HG03045 (cell line): ENCODE measurements at regions not wholly inside any gene's neighbourhood (a gene's known extent, or its start where the extent isn't known, plus 50 kb on each side); places are given as distances from the start of the nearest gene placed in this dataset.

ENCODE experiments used
- ATAC-seq: cut with Tn5 transposase; IDR thresholded peaks from one replicate; pipeline ENCODE4 v1.9.1; 2021; ENCODE audit warnings: mild to moderate bottlenecking, moderate library complexity; ENCODE audit not compliant: unreplicated experiment

DNA sequence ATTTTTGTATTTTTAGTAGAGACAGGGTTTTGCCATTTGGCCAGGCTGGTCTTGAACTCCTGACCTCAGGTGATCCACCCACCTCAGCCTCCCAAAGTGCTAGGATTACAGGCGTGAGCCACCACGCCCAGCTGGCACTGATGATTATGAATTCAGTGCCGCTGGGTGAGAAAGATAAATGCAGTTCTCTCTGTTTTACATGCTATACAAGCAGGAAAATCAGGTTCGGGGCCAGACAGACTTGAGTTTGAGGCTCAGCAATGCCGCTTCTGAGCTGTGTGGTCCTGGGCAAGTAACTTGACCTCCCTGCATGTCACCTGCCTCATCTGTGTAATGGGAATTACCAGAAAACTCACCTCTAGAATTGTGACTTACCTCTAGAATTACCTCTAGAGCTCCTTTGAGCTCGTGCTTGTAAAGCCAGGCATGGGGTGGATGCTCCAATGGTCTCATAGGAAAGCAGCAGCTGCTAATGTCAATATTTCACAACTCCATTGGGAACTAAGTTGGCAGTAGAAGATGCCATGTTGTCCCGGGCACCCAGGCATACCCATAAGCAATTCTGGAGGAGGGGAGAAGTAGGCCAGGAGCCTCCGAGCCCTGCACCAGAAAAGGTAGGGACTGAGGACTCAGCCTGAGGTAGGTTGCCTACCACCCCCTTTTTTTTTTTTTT, 119.8 kb upstream of the SLC25A33 start:
- no peak for ATAC-seq

DNA sequence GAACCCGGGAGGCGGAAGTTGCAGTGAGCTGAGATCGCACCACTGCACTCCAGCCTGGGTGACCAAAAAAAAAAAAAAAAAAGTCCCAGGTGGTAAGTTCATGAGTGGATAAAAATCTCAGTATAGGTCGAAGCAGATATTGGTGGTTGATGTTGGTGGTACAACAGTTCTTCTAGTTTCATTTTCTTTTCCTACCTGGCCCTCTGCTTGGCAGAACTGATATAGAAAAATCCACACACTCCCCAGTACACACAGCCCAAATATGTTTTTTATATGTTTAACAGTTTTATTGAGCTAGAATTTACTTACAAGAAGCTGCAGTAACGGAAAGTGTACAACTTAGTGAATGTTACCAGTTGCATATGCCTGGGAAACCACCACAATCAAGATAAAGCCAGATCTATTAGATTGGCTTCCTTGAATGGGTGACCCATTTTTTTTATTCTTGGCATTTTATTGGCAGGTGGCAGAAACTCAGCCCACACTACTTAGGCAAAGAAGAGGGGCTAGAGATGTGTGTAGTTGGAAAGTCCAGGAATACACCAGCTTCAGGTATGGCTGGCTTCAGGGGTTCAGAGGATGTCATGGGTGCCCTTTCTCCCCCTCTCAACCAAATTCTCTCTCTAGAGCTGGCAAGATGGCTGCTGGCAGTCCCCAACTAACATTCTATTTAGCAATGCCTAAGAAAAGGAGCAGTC, 118.3 kb upstream of the SLC25A33 start:
- no peak for ATAC-seq

DNA sequence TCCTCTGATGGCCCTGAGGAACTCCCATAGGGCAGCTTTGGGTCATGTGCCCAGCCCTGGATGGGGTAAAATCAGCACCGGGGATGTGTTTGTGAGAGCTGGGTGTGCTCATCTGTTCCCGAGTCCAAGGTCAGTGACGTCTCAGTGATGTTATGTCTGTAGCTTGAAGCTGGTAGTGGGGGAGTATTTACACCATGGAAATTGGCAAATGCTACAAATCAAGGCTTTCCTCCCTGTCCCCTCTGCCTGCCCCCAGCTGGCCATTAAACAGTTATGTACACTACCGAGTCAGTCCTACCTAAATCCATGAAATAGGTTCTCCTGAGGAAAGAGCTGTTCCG, 117.8 kb upstream of the SLC25A33 start:
- no peak for ATAC-seq

DNA sequence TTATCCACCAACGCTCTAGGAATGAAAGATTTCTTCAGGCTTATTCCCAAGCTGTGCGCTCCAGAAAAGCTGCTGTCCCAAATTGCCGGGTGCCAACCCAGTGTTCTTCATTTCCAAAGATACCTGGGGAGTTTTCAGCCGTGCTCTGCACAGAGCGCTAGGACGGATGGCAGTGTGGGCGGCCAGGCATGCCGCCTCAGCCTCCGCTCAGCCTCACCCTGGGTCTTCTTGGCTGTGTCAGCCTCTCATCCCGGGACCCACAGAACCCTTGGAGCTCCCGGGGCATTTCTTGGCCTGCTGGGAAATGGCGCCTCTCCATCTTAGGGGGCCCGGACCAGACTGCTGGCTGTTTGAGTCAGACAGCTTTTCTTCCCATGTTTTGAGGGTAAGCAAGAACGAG, 116.9 kb upstream of the SLC25A33 start:
- no peak for ATAC-seq

DNA sequence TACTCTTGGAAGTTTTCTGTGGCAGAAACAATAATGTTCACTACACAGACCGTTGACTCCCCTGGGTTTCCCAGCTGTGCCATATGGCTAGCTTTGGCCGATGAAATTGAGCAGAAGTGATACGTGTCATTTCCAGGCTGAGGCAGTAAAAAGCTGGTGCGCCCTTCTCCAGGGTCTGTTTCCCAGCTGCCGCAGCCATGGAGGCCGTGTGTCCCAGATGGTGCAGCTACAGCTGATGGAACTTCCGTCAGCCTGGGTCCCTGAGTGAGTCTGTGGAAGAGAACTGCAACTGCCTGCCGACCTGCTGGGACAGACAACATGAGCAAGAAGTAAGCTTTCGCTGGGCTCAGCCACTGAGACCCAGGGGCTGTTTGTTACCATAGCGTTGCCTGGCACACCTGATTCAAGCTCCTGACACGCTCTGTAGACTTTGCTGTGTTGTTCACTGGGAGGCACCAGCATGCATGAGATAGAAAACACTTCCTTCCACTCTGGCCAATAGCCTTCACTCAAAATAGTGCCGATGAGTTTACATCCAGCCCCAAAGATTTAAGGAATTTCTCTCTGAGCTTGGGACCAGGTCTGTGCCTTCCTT, 116.3 kb upstream of the SLC25A33 start:
- no peak for ATAC-seq

DNA sequence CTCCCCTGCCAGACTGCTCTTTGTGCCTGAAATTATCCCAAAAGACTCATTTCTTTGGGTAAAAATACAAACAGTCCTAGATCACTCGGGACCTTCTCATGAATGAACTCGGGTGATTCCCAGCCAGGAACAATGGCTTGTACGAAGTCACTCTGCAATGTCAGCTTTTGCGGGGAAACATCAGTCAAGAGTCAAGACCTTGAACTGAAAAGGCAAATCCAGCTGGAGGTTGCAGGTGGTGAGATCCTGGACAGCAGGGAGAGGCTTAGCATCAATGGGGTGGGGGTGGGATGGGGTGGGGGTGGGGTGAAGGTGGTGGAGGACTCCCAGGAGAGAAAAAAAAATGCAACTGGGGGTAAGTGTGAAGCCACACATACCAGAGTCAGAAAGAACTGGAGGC, 115.0 kb upstream of the SLC25A33 start:
- no peak for ATAC-seq

DNA sequence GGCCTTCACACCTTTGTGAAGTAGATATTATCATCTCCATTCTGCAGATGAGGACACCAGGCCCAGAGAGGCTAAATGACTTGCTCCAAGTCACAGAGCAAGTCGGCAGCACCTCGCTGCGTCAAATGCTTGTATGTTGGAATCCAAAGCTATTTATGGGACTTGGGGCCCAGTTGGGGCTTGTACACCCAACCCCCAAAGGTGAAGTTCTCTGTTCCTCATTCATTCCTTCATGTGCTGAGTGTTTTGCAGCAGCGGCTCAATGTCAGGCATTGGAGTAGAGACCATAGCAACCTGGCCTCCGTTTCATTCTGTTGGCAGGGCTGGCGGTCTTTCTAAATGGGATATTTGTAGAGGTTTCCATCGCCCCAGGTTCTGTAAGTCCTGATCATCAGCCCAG, 113.4 kb upstream of the SLC25A33 start:
- peak; percentile 12 for ATAC-seq

DNA sequence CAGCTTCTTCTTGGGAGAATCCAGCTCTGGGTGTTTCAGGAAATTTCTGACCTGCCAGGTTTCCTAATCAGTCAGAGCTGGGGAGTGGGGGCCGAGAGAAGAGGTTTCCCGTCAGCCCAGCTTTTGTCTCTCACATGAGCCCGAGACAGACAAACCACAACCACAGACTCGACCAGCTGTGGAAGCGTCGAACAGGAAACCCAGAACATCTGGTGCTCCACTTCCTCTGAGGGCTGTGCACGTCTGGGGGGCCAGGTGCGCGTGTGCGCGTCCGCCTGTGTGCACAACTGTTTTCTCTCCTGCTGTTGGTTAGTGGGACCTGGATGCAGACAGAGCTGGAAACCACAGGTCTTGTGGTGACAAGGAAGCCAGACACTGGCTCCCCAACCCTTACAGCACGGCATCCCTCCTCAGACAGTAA, 113.0 kb upstream of the SLC25A33 start:
- peak; percentile 47 for ATAC-seq

DNA sequence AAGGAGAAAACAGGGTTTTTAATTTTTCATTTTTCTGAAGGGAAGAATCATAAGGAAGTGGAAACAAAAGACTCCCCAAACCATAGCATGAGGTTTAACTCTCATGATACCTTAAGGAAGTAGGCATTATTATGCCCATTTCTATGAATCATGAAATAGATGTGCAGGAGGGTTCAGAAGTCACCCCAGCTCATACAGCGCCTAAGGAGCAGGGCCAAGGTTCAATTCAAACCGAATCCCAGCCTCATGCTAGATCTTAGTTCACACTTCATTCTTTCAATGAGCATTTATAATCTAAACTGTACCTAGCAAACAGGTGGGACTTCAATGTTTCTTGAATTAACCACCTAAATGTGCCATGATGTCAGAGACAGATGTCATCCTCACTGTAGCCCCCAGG, 111.9 kb upstream of the SLC25A33 start:
- ATAC-seq: no peak

DNA sequence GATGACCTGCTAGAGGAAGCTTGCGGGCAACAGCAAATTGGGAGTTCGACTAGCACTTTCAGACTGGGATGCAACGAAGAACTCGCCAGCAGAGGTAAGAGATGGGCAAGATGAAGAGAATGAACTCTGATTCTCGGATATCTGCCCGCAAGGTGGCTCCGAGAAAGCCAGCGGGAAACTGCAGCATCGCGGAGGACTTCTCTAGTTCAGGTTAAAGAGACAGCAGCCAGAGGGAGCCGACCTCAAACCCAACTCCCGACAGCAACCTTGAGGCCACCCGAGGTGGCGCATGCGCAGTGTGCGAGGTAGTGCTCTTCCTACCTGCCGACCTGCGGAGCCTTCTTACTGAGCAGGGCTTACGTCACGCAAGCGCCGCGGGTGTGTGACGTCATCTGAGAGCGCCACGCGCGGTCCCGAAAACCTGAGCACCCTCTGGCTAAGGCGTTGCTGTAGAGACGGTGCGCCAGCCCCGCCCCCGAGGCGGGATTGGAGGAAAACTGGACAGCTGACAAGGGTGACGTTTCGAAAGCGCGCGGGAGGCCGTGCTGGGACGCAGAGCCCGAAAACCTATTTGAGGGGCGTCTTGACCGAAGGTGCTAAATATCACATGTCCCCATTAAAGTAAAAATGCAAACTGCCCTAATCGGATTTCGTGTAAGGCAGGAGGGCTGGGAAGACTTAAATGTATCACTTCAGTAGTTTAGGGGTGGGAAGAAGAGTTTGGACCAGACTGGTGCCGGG, 110.5 kb upstream of the SLC25A33 start:
- peak; percentile 82 for ATAC-seq

DNA sequence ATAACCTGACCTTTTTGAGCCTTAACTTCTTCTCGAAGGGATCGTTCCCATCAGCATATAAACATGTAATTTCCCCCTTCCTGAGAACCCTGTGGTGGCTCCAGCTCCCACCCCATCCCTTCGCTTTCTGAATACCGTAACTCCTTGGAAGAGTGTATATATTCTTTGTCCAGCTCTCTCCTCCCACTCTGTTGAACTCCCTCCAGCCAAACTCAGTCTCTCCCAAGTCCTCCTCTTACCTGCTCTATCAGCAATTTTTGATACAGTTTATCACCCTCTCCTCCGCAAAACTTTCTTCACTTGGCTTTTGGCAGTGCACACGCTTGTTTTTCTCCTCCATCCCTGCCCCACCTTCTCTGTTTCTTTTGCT, 109.9 kb upstream of the SLC25A33 start:
- no peak for ATAC-seq

DNA sequence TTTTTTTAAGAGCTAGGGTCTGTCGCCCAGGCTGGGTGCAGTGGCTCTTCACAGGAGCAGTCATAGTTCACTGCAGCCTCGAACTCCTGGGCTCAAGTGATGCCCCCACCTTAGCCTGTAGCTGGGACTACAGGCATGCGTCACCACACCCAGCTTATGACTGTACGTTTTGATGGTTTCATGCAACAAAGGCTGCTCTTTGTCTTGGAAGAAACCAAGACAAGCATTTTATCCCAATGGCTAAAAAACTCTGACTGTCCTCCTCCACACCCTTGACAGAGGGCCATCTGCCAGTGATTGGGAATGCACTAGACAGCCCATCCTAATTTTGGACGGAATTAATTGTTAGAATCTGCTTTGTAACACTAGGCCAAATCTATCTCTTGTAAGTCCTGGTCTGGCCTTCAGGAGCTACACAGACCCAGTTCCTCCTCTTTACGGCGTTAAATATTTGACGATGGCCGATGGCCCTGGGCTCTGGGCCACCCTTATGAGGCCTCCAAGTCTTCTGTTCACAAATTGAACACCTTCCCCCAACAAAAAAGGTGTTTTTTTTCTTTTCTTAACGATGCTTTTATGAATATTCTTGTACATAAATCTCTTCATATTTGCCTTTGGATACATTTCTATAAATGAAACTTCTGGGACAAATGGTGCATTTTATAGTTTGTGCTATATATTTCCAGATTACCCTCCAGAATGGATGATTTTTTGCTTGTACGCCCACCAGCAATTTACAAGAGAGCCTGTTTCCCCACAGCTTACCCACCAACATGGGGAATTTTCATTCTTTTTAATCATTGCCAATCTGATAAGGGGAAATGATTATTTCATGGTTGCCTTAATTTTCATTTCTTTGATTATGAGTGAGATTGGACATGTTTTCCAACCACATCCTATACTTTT, 104.8 kb upstream of the SLC25A33 start:
- ATAC-seq: no peak

DNA sequence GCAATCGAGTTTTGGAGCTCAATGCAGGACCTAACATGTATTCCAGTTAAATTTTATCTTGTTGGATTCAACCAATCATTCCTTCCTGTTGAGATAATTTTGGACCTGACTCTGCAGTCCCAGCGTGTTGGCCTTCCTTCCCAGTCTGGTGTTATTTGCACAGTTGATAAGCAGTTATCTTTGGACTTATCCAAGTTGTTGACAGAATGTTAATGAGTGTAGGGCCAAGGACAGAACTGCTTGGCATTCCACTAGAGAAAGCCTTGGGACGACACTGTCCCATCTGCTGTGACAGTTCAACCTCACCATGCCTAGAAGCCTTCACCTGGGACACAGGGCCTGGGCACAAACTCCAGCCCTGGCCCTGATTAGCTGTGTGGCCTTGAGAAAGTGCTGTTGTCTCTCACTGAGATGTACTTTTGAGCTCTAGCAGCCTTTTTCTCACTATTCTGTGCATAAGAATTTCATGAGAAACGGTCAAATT, 104.1 kb upstream of the SLC25A33 start:
- no peak for ATAC-seq

DNA sequence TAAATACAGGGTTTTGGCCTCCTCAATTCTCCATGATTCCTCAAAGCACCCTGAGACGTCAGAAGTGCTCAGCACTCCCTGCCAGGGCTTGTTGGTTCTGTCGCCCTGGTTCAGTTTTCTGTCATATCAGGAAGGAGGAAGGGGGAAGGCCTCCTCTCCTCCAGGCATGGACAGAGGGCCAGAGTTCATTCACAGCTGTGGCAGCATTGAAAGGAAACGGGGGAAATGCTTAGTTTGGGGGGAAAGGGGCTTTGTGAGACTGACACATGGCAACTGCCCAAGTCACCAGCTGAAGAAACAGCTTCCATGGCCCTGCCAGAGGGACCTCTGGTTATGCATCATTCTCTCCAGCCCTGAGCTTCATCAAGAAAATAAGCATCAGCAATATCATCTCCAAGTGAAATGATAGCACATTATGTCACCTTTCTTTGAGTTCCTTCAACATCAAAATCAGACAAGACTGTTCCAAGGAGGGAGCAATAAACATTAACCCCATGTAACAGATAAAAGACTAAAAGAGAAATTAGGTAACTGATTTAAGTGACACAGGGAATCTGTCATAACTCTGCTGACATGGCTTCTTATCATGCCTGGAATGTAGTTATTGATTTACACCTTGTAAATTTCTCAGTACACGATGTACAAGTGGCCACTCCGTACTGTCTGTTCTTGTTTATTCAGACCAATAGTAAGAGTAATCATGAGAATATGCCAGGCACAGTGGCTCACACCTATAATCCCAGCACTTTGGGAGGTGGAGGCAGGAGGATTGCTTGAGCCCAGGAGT, 103.2 kb upstream of the SLC25A33 start:
- no peak for ATAC-seq

DNA sequence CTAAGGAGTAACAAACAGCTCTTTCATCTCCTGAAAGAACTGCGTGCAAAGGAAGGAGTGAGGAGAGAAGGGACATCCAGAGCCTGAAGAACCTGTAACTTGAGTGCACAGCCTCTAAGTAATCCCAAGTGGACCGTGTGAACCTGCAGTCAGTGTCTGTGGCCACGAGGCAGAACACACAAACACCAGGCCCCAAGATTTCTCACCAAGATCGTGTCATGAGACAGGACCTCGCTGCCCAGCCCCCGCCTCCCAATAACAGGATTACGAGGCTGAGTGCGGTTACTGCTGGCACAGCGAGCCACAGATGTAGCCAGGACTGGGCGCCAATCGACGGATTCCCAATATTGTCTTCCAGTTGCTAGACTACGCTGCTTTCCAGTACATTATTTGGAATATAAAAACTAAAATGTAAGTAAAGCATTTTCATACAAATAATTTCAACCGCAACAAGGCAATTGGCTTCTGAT, 101.3 kb upstream of the SLC25A33 start:
- ATAC-seq: no peak

DNA sequence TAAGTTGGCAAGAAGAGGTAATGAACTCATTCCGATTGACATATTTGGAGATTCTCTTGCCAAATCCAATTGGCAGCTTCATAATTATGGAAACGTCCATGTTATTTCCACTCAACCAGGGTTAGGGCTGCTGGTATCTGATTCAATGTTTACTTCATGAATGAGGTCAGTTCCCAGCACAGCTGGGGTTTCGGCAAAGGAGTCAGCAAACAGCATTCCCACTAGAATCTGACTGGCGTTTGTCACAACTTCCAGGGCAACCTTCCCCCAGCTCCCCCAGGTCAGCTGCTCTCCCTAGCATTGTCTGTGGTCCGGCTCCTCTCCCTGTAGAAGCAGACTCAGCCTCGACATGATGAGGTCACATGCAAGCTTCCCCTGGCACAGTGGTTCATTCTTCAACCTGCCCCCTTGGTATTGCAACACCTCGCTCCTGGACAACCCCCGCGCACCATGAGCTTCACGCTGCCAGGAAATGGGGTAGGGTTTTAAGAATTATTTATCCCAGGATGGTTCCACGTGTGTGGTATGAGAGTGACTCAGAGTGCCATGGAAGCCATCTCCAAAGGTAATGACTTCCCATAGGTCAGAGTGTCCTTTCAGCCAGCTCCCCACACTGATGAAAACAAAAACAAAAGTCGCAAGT, 100.7 kb upstream of the SLC25A33 start:
- no peak for ATAC-seq

DNA sequence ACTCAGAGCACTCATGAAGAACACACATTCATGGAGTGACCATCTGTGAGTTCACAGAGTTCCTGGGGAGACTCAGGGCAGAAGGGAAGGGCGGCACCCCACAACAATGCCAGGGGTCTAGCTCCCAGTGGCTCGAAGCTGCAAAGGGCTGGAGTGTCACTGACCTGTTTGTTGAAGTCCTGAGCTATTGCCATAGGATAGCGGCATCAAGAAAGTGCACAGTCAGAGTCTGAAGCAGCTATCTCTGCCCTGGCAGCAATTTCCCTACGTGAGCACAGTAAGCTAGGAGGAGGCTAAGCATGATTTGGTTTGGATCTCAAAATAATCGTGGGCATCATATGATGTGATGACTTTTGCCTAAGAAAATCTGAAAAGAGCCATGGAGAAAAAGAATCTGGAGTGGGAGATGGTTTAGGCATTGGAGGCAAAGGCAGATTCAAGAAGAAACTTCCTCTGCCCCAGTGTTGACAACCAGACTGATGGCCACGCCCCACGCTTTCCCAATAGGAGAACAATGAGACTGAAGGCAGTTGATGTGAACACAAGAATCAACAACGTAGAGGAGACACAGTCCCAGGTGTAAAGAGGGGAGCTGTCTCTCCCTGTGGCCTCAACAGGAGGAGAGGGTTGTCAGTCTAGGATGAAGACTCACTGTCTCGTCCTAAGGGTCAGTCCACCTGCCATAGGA, 100.0 kb upstream of the SLC25A33 start:
- ATAC-seq: no peak

DNA sequence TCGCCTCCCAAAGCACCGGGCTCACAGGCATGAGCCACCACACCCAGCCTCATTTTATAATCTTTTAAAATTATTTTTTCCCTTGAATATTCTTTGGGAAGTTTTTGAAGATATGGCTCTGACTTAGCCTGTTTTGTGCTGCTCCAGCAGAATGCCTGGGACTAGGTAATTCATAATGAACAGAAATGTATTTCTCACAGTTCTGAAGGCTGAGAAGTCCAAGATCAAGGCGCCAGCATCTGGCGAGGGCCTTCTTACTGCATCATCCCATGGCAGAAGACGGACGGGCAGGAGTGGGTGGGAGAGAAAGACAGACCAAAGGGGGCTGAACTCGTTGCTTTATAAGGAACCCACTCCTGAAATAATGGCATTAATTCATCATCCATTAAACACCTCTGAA, 99.0 kb upstream of the SLC25A33 start:
- ATAC-seq: no peak

DNA sequence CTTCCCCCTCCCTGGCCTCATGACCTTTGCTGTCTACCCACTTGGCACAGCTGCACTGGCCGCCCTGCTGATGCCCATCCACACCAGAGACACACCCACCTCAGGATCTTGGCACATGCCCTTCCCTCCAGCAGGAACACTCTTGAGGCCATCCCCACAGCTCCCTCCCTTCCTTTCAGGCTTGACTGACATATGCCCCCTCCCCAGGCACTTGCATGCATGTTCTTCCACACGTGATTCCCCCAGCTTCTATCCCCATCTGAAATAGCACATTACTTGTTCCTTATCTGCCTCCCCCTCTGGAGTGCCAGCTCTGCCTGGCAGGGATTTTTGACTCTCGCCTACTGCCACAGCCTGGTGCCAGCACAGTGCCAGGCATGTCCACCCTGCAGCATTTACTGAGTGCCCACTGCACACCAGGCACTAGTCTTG, 98.5 kb upstream of the SLC25A33 start:
- ATAC-seq: no peak
